ENCODE measurements at regions not wholly inside any gene's neighbourhood (a gene's known extent, or its start where the extent isn't known, plus 50 kb on each side); places are given as distances from the start of the nearest gene placed in this dataset.

DNA sequence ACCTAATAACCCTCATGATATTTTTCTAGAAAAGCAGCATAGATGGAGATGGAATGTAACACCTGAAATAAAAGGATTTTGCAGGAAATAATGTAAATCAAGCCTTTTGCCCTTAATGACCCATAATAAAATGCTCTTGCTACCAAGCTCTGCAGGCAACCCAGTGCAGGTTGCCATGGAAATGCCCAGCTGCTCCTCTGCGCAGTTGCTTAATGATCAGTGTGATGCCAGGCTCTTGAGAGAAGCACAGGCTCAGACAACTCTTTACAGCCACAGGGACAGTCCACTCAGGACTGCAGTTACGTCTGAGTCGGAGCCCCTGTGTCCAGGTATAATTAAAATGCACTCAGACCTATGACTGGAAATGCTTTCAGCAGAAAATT, 165.5 kb downstream of the LACC1 start:
- intact Hi-C loops (cut with DNase I; ENCODE audit: low total_unique reads), result no loop called here
- DNase-seq, result no peak
- Histone ChIP-seq H3K27ac (no peak overlapping the region), H3K27me3 (no peaks in the 10 kb centered on the region), H3K4me1 (no peaks in the 10 kb centered on the region), H3K9me3 (no peaks in the 10 kb centered on the region), H3K4me3 (no peak overlapping the region), H3K36me3 (no peaks in the 10 kb centered on the region)
- TF ChIP-seq, protein P1, sequence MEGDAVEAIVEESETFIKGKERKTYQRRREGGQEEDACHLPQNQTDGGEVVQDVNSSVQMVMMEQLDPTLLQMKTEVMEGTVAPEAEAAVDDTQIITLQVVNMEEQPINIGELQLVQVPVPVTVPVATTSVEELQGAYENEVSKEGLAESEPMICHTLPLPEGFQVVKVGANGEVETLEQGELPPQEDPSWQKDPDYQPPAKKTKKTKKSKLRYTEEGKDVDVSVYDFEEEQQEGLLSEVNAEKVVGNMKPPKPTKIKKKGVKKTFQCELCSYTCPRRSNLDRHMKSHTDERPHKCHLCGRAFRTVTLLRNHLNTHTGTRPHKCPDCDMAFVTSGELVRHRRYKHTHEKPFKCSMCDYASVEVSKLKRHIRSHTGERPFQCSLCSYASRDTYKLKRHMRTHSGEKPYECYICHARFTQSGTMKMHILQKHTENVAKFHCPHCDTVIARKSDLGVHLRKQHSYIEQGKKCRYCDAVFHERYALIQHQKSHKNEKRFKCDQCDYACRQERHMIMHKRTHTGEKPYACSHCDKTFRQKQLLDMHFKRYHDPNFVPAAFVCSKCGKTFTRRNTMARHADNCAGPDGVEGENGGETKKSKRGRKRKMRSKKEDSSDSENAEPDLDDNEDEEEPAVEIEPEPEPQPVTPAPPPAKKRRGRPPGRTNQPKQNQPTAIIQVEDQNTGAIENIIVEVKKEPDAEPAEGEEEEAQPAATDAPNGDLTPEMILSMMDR (IDR thresholded peaks at IDR 0.05), result no peak
- TF ChIP-seq POLR2A (IDR thresholded peaks at IDR 0.05), result no peak

DNA sequence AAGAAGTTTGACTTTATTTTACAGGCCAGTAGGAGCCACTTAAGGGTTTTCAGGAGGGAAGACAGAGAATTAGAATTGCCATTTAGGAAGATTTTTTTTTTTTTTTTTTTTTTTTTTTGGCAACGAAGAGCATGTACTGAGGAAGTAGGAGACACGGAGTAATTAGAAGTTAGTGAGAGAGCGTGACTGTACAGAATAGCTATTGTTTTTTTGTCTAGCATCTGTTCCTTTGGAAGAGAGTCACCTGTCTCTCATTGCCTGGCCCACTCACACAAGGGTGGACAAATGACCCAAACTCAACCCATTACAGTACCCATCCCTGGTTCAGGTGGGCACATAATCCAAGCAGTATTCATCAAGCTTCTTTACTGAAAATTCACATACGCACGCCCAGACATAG, 166.7 kb downstream of the LACC1 start:
- no peaks in the 10 kb centered on the region for H3K27me3 ChIP-seq
- H3K9me3 ChIP-seq, result no peaks in the 10 kb centered on the region
- no peak for TF ChIP-seq POLR2A (IDR thresholded peaks at IDR 0.05)
- TF ChIP-seq, protein P1 (IDR thresholded peaks at IDR 0.05), result no peak
- H3K27ac ChIP-seq, result no peak overlapping the region
- H3K4me1 ChIP-seq, result no peaks in the 10 kb centered on the region
- no peaks in the 10 kb centered on the region for H3K36me3 ChIP-seq
- intact Hi-C loops (cut with DNase I; ENCODE audit: low total_unique reads), result no loop called here
- H3K4me3 ChIP-seq, result no peak overlapping the region
- DNase-seq, result no peak

DNA sequence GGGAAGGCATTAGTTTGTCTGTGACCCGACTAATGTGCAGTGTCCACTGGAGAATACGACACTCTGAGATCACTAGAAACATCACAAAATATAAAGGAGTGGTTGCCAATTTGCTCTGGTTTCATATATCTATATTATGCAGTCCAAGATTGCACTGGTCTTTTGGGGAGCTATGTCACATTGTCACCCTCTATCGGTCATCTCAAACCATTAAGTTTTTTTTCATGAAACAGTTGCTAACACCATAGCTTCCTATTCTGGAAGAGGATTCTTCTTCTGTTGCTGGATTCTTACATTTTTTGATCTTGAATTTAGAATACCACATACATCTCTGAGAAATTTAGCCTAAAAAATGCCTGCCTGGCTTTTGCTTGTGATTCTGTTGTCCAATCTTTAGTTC, 168.6 kb downstream of the LACC1 start:
- H3K4me3 ChIP-seq, result no peak overlapping the region
- H3K9me3 ChIP-seq, result no peaks in the 10 kb centered on the region
- H3K4me1 ChIP-seq, result peaks cover 0 to 10% of the 10 kb centered on the region in 2 donors
- intact Hi-C loops (cut with DNase I; ENCODE audit: low total_unique reads), result no loop called here
- TF ChIP-seq POLR2A (IDR thresholded peaks at IDR 0.05), result no peak
- TF ChIP-seq, protein P1 (IDR thresholded peaks at IDR 0.05), result no peak
- no peaks in the 10 kb centered on the region for H3K27me3 ChIP-seq
- DNase-seq, result no peak
- H3K36me3 ChIP-seq, result no peaks in the 10 kb centered on the region
- no peak overlapping the region for H3K27ac ChIP-seq

DNA sequence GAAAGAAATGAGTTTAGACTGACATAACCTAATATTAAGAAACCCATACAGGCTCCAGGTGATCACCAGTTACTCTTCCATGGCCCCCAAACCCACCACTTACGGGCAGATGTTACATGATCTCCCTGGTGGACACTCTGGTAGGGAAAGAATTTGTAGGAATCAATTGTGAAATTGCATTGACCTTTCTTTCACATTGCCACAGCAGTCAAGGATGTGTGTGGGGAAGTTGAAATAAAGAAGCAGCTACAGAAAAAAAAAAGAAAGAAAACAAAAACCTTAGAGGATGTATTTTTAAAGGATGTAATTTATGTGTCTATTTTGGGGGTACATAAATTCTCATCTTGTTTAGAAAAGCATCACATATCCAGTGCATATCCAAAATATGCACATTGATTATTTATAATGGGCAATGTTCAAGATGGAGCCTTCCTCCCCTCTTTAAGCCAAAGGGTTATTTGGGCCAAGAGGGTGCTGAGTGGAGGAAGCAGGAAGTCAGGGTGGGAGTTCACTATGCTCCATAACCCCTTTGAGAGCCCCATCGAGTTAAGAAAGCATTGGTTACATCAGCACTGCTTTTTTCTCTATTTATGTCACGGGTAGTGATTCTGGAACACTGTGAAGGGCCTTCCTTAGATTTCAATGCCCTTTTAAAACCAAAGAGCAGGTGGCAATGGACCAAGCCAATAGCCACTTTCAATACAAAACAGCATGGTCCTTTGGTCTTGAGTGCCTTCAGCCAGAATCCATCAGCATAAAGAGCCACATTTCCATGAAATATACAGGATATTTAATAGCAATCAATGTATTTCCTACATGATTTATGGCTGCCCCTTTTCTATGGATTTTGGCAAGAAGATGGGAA, 169.6 kb downstream of the LACC1 start:
- H3K36me3 ChIP-seq, result no peaks in the 10 kb centered on the region
- H3K27me3 ChIP-seq, result no peaks in the 10 kb centered on the region
- TF ChIP-seq POLR2A (IDR thresholded peaks at IDR 0.05), result no peak
- TF ChIP-seq, protein P1 (IDR thresholded peaks at IDR 0.05), result no peak
- intact Hi-C loops (cut with DNase I; ENCODE audit: low total_unique reads), result no loop called here
- peaks cover 0 to 13% of the 10 kb centered on the region in 2 donors for H3K4me1 ChIP-seq
- no peak overlapping the region for H3K27ac ChIP-seq
- no peak for DNase-seq
- no peaks in the 10 kb centered on the region for H3K9me3 ChIP-seq
- no peak overlapping the region for H3K4me3 ChIP-seq

DNA sequence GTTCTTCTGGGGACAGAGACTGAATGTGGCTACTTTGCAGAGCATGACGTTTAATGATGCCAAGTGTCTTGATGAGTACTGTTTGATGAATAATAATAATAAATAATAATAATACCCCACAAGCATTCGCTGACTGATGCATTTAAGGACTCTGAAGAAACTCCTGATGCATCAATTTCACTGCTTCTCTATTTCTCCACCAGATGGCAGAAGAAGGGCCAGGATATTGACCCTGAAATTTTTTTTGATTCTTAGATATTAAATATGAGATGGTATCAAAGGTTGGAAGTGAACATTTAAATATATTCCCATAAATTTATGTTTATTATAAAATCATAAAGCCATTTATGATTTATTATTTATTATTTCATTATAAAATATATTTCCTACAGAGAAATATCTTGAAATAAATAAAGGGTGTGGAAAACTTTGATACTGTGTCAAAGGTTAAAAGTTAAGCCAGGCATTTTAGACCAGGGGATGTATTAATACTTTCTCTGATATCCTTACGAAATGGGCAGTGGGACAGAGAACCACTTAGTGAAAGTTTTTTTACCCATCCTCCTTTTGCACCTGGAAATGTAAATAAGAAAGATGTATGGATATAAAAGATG, 170.9 kb downstream of the LACC1 start:
- intact Hi-C loops (cut with DNase I; ENCODE audit: low total_unique reads), result loop anchor here (10.0 kb wide), 2 partner anchors 164 to 384 kb away; no protein-coding TSS in a partner anchor
- no peak for DNase-seq
- H3K9me3 ChIP-seq, result no peaks in the 10 kb centered on the region
- peaks cover 0 to 13% of the 10 kb centered on the region in 2 donors for H3K4me1 ChIP-seq
- H3K27ac ChIP-seq, result peak overlapping the region in 1 of 2 donors; percentile 8
- no peaks in the 10 kb centered on the region for H3K36me3 ChIP-seq
- TF ChIP-seq, protein P1 (IDR thresholded peaks at IDR 0.05), result peak; percentile 70 to 82 (median 76)
- no peak for TF ChIP-seq POLR2A (IDR thresholded peaks at IDR 0.05)
- H3K27me3 ChIP-seq, result no peaks in the 10 kb centered on the region
- no peak overlapping the region for H3K4me3 ChIP-seq

Measured in uterus (tissue), 3 donors.